Fibroblast of peridontal ligament (primary cell): ENCODE measurements at regions not wholly inside any gene's neighbourhood (a gene's known extent, or its start where the extent isn't known, plus 50 kb on each side); places are given as distances from the start of the nearest gene placed in this dataset.
"Not testable (repeated sequence)": the region's sequence is repeated elsewhere in the genome, so short reads cannot be mapped to it uniquely, and the experiment has no call there.

ENCODE experiments used
- DNase-seq: peaks from one replicate; pipeline ENCODE4 v3.0.0-alpha.2; 2010; ENCODE audit errors: extremely low read depth

GRCh38 chr12:124674937-124675336, 107.5 kb upstream of the NCOR2 start:
- DNase-seq, result no peak

GRCh38 chr12:124673801-124674617, 106.6 kb upstream of the NCOR2 start:
- no peak for DNase-seq

GRCh38 chr12:124669271-124669721, 101.9 kb upstream of the NCOR2 start:
- DNase-seq, result not testable (repeated sequence)

GRCh38 chr12:124668602-124669001, 101.2 kb upstream of the NCOR2 start:
- peak; percentile 42 for DNase-seq

GRCh38 chr12:124667506-124668326, 100.3 kb upstream of the NCOR2 start:
- no peak for DNase-seq

- DNase-seq, result no peak
Observed at GRCh38 chr12:124666722-124667259, 99.4 kb upstream of the NCOR2 start.

- peak; percentile 36 for DNase-seq
Observed at GRCh38 chr12:124665511-124665910, 98.1 kb upstream of the NCOR2 start.

GRCh38 chr12:124664395-124665111, 97.1 kb upstream of the NCOR2 start:
- no peak for DNase-seq

GRCh38 chr12:124663771-124664366, 96.5 kb upstream of the NCOR2 start:
- DNase-seq, result no peak

GRCh38 chr12:124663206-124663605, 95.8 kb upstream of the NCOR2 start:
- DNase-seq, result no peak

GRCh38 chr12:124661341-124661740, 93.9 kb upstream of the NCOR2 start:
- no peak for DNase-seq

- DNase-seq, result no peak
Observed at GRCh38 chr12:124660851-124661250, 93.4 kb upstream of the NCOR2 start.

GRCh38 chr12:124658806-124659402, 91.5 kb upstream of the NCOR2 start:
- DNase-seq, result no peak

- DNase-seq, result no peak
Observed at GRCh38 chr12:124658302-124658701, 90.9 kb upstream of the NCOR2 start.

GRCh38 chr12:124656947-124657434, 89.6 kb upstream of the NCOR2 start:
- DNase-seq, result no peak

GRCh38 chr12:124655698-124656516, 88.5 kb upstream of the NCOR2 start:
- DNase-seq, result peak; percentile 97

- peak; percentile 86 for DNase-seq
Observed at GRCh38 chr12:124655048-124655697, 87.8 kb upstream of the NCOR2 start.

- DNase-seq, result no peak
Observed at GRCh38 chr12:124654666-124655047, 87.2 kb upstream of the NCOR2 start.

- DNase-seq, result no peak
Observed at GRCh38 chr12:124653169-124653931, 85.9 kb upstream of the NCOR2 start.
